HG03439 (cell line): ENCODE measurements at regions not wholly inside any gene's neighbourhood (a gene's known extent, or its start where the extent isn't known, plus 50 kb on each side); places are given as distances from the start of the nearest gene placed in this dataset.
"Not testable (repeated sequence)": the region's sequence is repeated elsewhere in the genome, so short reads cannot be mapped to it uniquely, and the experiment has no call there.

ENCODE experiments used
- ATAC-seq: cut with Tn5 transposase; IDR thresholded peaks from one replicate; pipeline ENCODE4 v1.9.1; 2021; ENCODE audit warnings: mild to moderate bottlenecking, moderate library complexity; ENCODE audit not compliant: unreplicated experiment

DNA sequence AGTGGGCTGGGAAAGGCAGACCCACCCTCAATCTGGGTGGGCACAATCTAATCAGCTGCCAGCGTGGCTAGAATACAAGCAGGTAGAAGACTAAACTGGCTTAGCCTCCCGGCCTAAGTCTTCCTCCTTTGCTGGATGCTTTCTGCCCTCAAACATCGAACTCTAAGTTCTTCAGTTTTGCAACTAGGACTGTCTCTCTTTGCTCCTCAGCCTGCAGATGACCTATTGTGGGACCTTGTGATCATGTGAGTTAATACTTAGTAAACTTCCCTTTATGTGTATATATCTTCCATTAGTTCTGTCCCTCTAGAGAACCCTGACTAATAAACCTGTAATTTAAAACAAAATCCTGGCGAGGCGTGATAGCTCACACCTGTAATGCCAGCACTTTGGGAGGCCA is 51.8 kb upstream of the SLC39A8 start:
- ATAC-seq = not testable (repeated sequence)

- no peak for ATAC-seq
These were observed 53.7 kb upstream of the SLC39A8 start for GRCh38 chr4:102399021-102399420.

DNA sequence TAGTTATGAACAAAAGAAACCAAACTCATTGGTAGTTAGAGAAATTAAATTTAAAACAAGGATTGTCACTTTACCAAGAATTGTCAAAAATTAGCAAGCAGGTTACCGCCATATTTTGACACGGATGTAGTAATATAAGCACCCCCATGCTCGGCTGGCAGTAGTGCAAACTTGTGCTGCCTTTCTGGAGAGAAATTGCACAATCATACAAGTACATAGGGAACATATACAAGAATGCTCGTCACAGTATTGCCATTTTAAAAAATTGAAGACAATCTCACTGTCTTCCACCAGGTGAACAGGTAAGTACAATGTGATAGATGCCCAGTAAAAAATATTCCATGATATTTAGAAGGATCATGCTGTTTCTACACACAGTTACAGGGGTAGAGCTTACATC is 55.6 kb upstream of the SLC39A8 start:
- ATAC-seq = no peak

GRCh38 chr4:102402223-102402622 is 56.9 kb upstream of the SLC39A8 start:
- no peak for ATAC-seq

GRCh38 chr4:102403116-102403515 is 57.8 kb upstream of the SLC39A8 start:
- no peak for ATAC-seq

DNA sequence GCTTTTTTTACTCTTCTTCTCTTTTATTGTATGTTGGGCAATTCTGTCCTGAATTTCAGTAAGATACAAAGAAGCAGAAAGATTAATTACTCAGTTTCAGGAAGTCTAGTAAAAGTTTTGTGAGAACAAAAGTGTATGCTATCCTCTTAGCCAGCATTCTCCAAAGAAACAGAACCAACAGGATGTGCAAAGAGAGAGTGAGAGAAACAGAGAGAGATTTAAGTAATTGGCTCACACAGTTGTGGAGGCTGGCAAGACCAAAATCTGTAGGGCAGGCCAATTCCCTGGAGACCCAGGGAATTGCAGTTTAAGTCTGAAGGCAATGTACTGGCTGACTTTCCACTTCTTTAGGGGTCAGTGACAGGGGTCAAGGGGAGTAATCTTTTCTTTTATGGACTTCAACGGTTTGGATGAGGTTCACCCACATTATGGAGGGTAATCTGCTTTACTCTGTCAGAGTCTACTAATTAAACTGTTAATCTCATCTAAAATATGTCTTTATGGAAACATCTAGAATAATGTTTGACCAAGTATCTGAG is 59.2 kb upstream of the SLC39A8 start:
- no peak for ATAC-seq

DNA sequence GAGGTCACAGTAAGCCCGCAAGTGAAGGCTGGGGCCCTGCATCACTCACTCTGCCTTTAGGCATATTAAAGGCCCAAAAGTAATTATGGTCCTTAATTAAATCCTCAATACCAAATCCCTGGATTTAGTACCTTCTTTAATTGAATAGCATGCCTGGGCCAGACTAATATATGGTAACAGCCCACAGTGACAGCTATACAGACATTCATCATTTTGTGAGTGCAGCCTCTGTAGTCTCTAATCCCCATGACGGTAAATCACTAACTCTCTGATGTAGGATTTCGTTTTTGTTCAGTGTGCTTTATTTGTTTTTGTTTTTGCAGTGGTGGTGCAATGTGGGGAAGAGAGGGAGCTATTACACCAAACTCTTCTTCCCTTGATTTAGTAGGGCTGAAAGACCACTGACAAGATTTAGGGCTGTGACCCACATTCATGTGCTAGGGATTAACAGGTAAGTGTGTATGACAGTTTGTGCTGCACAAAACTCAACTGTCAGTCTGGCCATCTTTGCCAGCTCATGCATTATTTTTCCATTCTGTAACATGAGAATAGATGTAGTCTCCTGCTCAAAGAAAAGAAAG is 60.6 kb upstream of the SLC39A8 start:
- no peak for ATAC-seq

DNA sequence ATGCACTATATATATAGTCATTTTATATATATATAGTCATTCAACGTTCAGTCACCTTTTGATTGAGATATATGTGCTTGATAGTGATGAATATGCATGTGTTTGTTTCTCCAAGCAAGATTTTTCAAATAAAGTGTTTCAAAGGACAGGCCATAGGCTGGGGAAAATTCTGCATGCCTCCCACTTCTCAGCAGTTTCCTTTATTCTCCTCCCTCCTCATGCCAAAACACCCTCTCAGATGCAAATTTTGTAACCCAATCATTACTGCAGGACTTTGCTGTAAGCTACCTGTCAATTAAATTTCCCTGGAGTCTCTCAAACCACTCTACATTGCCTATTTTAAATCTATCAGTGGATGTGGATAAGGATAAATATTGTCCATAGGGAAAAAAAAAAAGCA is 65.6 kb upstream of the SLC39A8 start:
- not testable (repeated sequence) for ATAC-seq

- no peak for ATAC-seq
These were observed 66.1 kb upstream of the SLC39A8 start for GRCh38 chr4:102411408-102411807.

- no peak for ATAC-seq
These were observed 71.5 kb upstream of the SLC39A8 start for GRCh38 chr4:102416765-102417164.

DNA sequence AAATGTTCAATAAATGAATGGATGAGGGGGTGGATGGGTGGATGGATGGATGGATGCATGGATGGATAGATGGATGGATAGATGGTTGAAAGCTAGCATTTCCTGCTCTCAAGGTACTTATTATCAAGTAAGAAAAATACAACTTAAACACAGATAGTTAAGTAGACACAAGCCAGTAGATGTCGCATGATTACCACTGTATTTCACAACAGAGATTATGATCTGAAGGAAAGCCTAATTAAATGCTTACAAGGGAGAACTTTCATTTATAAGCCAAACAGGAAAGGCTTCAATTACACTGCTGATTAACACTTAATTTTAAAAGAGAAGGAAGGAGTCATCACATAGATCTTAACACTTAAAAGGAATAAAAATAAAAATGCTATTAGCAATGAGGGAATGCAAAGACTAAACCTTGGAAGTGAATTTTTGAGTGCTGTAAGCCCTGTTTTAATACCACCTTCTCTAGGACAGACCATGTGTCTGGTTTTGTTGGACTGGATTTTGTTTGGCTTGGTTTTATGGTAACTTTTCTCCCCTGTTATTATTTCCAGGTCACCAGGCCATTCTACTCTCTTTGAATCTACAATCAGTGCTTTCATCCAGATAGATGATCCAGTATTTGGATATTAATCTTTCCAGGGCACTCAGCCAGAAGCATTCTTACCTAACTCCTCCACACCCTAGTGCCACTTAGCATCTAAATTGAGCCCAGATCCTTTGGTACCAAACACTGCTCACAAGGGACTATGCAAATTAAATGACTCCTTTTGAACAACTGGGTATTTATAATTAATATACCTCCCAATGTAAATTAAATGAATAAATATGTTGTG is 75.5 kb upstream of the SLC39A8 start:
- no peak for ATAC-seq

GRCh38 chr4:102422843-102423242 is 77.6 kb upstream of the SLC39A8 start:
- ATAC-seq = no peak

DNA sequence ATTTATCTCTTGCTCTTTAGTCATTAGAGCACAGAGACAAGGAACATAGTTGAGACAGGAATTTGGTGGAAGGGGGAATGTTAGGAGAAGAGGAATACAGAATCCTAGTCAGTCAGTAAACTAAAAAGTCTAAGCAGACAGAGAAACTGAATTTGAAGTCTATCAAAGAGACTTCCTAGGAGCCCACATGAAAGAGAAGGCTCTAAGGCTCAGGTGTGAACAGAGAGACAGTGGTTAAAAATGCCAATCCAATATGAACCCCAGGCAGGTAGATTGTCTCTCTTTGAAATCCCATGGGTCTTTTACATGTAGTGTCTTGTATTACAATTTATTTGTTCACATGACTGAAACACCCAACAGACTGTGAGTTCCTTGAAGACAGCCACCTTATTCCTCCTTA is 77.8 kb upstream of the NFKB1 start:
- no peak for ATAC-seq

DNA sequence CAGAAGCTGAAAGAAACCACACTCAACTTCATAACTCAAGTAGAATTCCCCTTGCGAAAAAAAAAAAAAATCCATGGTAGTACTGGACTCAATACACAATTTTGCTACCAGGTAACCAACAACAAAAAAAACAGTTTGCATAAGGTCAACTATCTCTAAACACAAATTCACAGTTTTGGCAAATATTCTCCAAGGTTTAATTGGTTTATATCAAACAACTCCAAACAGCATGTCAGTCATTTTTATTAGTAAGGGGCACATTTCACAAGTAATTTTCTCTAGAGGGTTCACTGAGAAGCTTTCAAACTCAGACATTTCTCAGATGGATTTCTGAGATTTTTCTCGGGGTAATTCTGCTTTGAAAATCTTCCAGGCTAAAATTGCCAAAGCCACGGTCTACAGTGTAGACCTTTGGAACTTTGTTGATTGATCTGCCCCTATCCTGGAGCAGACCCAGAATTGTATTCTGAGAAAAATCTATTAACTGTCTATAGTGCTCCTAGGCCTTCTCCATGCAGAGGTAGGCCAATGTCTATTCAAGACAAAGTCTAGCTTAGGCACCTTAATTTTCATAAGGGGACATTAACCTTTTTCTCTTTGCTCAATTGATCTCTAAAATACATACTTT is 73.7 kb upstream of the NFKB1 start:
- ATAC-seq = no peak

DNA sequence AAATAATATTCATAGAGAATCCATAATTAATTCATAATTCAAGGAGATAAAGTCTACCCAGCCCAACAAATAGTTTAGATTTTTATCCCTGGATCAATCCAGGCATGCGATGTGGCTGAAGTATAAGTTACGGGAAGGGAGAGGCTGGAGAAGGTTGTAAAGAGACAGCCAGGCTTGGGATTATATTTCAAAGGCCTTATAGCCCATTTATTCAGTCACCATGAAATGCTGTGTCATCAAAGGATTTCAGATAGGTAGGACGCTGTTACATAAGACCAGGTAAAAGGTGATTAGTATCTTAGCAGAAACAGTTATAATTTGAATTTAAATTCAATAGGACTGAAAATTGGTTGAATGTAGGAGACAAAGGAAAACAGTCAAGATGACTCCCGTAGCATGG is 73.0 kb upstream of the NFKB1 start:
- ATAC-seq = no peak

- ATAC-seq = no peak
These were observed 71.6 kb upstream of the NFKB1 start for GRCh38 chr4:102429553-102429952.

GRCh38 chr4:102430461-102430910 is 70.7 kb upstream of the NFKB1 start:
- ATAC-seq = peak; percentile 6

GRCh38 chr4:102431608-102431961 is 69.6 kb upstream of the NFKB1 start:
- no peak for ATAC-seq

DNA sequence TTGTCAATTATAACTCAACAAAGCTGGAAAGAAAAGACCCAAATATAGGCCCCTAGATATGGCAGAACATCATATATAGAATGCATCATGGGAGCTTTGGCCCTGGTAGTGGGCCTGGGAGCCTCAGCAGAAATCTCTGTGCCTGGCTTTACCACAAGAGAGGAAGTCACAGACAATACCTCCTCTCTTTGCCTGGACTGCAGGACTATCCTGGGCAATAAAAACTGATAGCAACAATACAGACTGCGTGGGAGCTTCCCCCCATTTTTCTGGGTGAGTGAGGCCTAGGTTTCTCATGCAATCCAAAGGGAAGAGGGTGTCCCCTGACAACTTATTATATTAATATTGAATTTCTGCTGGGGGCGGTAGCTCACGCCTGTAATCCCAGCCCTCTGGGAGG is 64.0 kb upstream of the NFKB1 start:
- no peak for ATAC-seq

DNA sequence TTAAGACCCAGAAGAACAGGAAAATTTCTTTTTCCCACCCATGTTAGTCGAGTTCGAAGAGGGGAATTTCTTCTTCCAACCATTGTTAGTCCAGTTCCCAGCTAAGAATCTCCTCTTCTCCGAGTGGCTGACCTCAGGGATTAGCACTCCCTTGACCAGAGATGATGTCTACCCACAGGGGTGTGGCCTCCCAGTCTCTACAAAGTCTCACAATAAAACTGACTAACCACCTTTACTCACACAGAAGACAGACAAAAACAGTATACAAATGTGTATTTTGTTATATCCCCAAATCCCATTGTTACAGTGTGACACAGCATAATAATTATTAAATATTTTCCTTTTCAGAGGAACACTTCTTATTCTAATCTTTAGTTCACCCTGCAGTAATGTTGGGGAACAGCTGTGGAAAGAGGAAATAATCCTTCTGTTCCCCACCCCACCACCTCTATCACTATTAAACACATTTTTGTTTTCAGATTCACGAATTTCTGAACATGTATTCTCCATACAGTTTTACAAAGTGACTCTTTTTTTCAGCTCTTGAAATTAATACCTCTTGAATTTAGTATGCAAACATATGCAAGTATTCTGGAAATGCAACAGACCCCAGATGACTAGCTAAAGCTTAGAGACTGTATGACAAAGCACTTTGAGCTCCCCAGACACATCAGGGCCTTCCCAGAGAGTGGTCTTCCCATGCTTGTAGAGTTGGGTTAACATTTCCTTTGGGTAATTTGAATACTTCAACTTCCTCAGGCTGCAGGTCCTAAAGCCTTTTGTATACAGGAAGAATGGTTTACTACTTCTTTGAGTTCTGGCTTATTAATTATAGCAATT is 62.5 kb upstream of the NFKB1 start:
- ATAC-seq = no peak

- ATAC-seq = no peak
These were observed 61.9 kb upstream of the NFKB1 start for GRCh38 chr4:102439236-102439614.
